NCI-H748 (cell line): ENCODE measurements at regions not wholly inside any gene's neighbourhood (a gene's known extent, or its start where the extent isn't known, plus 50 kb on each side); places are given as distances from the start of the nearest gene placed in this dataset.
"Not testable (repeated sequence)": the region's sequence is repeated elsewhere in the genome, so short reads cannot be mapped to it uniquely, and the experiment has no call there.

ENCODE experiments used
- DNase-seq: peaks from one replicate; lab custom pipeline; 2025; ENCODE audit not compliant: unreplicated experiment; lab: John Stamatoyannopoulos, UW

GRCh38 chr11:116667318-116667717 is 105.5 kb downstream of the BUD13 start:
- not testable (repeated sequence) for DNase-seq

DNA sequence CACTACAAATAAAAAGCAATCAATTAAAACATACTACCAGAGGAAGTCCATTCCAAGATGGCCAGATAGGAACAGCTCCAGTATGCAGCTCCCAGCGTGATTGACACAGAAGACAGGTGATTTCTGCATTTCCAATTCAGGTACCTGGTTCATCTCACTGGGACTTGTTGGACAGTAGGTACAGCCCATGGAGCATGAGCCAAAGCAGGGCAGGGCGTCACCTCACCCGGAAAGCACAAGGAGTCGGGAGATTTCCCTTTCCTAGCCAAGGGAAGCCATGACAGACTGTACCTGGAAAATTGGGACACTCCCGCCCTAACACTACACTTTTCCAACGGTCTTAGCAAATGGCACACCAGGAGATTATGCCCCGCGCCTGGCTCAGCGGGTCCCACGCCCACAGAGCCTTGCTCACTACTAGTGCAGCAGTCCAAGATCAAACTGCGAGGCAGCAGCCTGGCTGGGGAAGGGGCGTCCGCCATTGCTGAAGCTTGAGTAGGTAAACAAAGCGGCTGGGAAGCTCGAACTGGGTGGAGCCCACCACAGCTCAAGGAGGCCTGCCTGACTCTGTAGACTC is 106.0 kb downstream of the BUD13 start:
- not testable (repeated sequence) for DNase-seq

GRCh38 chr11:116665523-116665922 is 107.3 kb downstream of the BUD13 start:
- no peak for DNase-seq

DNA sequence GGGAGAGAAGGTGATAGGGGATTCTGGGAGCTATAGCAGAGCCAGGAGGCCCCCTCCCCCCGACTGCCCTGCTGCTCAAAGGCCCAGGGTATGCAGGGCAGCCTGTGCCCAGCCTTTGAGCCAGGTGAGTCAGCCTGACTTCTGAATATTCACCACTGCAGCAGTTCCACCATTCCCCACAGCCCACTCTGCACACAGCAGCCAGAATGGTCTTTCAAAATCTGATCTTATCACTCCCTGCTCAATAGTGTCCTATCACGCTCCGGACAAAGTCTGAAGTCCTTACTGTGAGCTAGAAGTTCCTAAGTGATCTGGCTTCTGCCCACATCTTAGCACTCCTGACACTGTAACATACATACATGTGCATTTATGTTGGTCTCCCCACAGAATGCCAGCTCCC is 111.7 kb downstream of the BUD13 start:
- DNase-seq: no peak

- DNase-seq: no peak
These were observed 112.8 kb downstream of the BUD13 start for GRCh38 chr11:116660011-116660410.

DNA sequence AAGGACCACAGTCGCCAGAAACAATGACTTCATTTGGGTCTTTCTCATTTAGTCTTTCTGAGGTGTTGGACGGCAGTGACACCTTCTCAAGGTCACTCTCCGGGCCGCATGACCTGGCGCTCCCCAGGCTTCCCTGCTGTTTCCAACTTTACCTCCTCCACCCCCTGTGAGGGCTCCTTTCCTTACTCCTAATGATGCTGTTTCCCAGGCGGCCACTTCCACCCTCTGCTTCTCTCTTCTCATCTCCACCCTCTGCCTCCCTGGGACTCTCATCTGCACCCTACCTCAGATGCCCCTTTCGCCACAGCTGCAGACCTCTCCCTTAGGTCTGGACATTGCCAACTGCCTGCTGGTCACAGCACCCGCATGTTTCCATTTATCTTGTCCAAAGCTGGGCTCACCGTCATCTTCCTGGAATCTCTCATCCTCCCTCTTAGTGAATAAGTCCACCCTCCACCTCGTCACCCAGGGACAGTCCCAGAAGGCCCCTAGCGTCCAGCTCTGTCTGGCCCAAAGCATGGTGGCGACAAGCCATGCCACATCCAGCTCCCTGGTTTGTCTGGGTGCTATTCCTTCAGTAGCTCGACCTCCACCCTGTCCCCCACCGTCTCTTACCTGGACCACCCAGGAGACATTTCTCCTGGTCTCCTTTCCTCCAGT is 113.8 kb downstream of the BUD13 start:
- no peak for DNase-seq

GRCh38 chr11:116657842-116658825 is 114.7 kb downstream of the BUD13 start:
- DNase-seq: no peak

DNA sequence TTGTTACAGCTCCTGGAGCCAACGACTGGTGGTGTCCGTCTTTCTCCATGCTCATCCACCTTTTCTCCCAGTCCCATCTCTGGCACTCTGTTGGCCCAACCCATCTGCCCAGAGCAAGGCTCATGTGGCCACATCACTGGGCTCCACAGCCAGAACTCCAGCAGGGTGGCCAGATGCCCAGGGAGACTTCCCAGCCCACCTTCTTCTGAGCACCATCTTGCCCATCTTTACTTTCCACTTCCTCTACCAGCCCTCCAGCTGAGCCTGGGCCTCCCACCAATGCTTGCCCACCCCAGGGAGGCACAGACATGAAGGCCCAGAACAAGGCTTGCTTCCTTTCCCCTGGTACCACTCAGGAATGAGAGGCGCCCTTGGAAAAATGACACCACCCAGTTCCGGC is 116.8 kb downstream of the BUD13 start:
- no peak for DNase-seq

- no peak for DNase-seq
These were observed 118.3 kb downstream of the BUD13 start for GRCh38 chr11:116654526-116654925.

DNA sequence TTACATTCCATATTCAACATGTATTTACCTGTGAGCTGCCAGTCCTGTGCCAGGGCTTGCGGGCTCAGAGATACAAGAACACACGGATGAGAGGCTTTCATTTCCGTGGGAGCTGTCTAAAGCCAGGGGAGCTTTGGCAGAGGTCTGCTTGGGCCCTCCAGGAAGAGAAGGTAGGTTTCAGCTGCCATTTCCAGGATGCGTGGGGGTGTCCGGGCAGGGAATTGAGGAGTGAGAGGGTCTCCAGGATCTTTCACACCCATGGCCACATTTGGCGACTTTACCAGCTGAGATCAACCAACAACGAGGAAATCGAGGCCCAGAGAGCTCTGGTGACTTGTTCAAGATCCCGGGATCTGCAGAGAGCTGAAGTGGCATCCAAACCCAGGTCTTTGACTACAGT is 119.6 kb downstream of the BUD13 start:
- DNase-seq: no peak

GRCh38 chr11:116651737-116652237 is 121.0 kb downstream of the BUD13 start:
- DNase-seq: no peak

- DNase-seq: no peak
These were observed 121.6 kb downstream of the BUD13 start for GRCh38 chr11:116651098-116651736.

- DNase-seq: no peak
These were observed 122.7 kb downstream of the BUD13 start for GRCh38 chr11:116650052-116650451.

- DNase-seq: no peak
These were observed 123.5 kb downstream of the BUD13 start for GRCh38 chr11:116649268-116649667.

DNA sequence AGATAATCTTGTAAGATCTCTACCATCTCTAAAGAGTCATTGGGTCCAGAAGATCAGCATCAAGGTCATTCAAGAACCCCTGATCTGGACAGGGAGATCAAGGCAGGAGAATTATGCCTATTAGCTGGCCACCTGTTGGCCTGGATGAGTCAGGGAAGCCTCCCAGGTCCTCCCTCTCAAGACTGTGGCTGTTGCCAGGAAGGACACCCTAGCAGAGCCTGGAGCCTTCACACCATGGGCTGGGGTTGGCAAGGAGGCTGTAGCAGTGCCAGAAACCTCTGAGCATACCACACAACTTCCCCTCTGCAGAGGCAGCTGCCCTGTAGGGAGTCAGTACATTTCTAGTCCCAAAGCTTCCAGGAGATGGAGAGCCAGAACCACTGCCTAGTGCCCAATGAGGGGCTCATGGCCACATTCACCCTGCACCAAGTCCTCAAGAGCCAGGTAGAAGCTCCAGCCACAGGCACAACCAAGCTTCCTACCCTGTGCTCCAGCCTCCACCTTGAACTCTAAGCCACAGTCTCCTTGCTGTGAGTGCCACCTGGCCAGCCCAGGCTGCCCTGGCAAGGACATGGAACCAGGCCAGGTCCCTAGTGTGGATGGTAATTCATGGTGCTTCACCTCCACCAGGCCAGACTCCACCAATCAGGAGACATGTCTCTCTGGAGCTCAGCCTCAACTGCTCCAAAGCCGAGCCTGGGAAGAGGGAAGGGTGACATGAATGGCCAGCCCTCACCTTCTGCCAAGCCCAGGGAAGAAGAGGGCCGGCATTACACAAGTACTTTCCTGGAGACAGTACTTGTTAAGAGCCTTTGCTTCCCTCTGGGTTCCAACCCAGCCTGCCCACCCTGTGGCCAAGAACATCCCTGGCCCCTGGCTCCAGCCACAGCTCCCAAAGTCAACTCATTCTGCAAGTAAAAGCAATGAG is 124.3 kb downstream of the BUD13 start:
- no peak for DNase-seq

GRCh38 chr11:116647305-116648080 is 125.3 kb downstream of the BUD13 start:
- no peak for DNase-seq

DNA sequence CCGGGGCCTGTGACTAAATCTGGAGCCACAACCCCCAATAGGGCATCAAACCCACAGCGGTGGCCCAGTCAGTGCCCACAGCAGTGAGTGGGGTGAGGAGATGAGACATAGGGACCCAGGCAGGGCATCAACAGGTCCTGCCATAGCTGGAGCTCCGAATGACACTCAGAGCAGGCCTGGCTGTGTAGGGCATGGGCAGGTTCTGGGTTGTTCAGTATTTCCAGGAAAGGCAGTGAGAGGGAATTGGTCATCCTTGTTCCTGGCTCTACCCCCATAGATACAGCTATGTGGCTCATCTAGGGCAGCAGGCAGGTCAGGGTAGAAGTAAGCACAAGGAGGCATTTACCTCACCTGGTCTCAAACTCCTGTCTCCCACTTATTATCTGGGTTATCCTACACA is 126.6 kb downstream of the BUD13 start:
- DNase-seq: no peak

DNA sequence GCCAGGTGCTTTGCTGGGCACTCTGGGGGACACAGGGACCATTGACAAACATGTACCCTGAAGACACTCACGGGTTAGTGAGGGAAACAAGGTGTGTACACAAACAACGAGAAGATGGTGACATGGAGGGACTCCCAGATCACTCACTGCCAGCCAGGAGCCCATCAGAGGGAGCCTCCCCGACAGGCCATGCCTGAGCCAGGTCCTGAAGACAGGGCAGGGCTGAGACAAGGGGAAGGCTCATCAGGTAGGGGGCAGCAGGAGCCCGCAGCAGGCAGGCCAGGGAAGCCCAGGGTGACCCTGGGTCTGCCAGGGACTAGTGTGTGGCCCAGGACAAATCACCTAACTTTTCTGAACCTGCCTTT is 127.9 kb downstream of the BUD13 start:
- DNase-seq: no peak

DNA sequence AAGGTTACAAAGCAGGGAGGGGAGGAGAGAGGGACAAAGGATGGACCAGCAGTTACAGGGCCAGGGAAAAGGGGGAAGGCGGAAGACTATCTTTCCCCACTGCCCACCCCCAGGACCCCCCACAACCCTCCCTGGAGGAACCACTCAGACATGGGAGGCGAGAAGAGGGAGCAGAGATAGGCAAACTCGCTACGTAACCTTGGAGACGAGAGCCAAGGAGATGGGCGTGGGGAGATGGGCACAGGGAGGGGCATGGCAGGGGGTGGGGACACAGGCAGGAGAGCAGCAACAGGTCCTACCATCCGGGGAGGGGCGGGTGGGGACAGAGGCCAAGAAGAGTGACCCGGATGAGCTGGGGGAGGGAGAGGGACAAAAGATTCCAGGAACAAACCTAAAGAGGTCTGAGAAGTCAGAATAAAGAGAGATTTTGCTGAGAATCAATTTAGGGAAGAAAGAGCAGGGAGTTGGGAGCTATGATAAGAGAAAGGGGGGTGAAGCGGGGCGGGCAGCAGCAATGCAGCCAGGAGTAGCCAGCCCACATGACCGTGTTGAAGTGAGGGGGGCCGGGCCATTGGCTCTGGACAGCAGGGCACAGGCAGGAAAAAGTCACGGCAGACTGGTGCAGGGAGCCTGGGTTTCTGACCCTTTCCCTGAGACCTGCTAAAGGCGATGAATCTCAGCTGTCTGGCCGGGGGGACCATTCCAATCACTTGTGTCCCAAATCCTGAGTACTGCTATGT is 128.4 kb downstream of the BUD13 start:
- no peak for DNase-seq
